GM03348 (cell line): ENCODE measurements at regions not wholly inside any gene's neighbourhood (a gene's known extent, or its start where the extent isn't known, plus 50 kb on each side); places are given as distances from the start of the nearest gene placed in this dataset.
"Not testable (repeated sequence)": the region's sequence is repeated elsewhere in the genome, so short reads cannot be mapped to it uniquely, and the experiment has no call there.

ENCODE experiments used
- DNase-seq: peaks from one replicate; pipeline ENCODE4 v3.0.0; 2012; ENCODE audit warnings: low spot score

- no peak for DNase-seq
These were observed 70.7 kb downstream of the CETN3 start for GRCh38 chr5:90338712-90339372.

DNA sequence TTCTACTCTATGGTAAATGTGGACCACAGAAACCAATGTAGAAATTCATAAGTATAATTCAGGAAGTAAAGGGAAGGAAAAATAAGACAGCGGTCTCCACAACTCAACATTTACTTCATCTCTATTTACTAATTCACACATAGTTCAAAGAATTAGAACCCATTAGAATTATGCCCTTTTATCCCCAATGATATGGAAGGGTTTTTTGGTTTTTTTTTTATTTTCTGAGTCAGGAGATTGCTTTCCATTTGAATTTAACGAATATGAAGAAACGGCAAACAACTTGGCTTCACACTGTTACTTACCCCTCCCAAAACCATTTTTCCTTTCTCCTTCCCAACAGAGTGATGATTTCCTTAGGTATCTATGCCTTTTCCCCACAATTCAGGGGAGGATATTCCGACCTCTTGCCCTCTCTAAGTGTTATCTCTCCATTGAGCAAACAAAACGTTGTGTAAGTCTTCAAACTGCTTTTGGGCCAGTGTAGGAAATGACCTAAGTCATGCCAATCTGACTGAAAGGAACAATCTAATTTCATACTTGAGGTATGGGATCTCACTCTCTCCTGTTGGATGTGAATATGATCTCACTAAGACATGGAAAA, 72.0 kb downstream of the CETN3 start:
- DNase-seq, result no peak

DNA sequence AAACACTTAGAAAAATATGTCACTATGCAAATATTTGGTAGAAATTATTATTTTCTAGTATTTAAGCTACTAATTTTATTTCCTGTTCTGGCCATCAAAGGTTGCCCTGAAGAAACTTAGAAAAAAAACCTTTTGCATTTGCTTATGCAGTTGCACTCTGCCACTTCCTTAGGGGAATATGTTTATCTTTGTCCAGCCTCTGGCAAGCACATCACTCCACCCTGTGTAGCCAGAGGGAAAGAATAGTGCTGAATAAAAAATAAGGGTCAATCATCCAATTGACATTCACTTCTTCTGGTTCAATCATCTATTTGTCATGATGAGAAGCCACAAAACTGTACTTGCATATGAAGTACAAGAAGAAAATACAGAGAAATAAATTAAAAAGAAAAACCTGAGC, 72.8 kb downstream of the CETN3 start:
- no peak for DNase-seq

- no peak for DNase-seq
These were observed 74.8 kb downstream of the CETN3 start for GRCh38 chr5:90334741-90335140.

DNA sequence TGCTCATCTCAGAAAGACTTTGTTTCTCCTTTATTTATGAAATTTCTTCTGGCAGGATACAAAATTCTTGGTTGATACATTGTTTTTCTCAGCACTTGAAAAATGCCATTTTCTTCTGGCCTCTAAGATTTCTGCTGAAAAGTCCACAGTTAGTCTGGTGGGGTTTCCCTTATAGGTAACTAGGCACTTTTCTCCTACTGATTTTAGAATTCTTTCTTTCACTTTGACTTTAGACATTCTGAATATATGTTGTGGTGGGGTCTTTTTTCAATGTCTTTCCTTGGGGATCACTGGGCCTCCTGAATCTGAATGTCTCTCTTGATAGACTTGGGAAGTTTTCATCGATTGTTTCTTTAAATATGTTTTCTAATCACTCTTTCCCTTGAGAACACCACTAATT, 79.6 kb downstream of the CETN3 start:
- DNase-seq, result no peak

GRCh38 chr5:90326995-90327394, 82.6 kb downstream of the CETN3 start:
- no peak for DNase-seq

GRCh38 chr5:90325093-90325492, 84.5 kb downstream of the CETN3 start:
- no peak for DNase-seq

DNA sequence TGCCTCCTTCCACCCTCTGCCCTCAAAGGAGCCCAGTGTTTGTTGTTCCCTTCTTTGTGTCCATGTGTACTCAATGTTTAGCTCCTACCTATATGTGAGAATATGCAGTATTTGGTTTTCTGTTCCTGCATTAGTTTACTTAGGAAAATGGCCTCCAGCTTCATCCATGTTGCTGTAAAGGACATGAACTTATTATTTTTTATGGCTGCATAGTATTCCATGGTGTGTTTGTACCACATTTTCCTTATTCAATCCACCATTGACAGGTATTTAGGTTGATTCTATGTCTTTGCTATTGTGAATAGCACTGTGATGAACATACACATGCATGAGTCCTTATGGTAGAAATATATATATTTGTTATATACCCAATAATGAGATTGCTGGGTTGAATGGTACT, 89.2 kb downstream of the CETN3 start:
- not testable (repeated sequence) for DNase-seq

- DNase-seq, result no peak
These were observed 97.5 kb downstream of the CETN3 start for GRCh38 chr5:90312027-90312426.

- DNase-seq, result no peak
These were observed 98.2 kb downstream of the CETN3 start for GRCh38 chr5:90311401-90311800.

DNA sequence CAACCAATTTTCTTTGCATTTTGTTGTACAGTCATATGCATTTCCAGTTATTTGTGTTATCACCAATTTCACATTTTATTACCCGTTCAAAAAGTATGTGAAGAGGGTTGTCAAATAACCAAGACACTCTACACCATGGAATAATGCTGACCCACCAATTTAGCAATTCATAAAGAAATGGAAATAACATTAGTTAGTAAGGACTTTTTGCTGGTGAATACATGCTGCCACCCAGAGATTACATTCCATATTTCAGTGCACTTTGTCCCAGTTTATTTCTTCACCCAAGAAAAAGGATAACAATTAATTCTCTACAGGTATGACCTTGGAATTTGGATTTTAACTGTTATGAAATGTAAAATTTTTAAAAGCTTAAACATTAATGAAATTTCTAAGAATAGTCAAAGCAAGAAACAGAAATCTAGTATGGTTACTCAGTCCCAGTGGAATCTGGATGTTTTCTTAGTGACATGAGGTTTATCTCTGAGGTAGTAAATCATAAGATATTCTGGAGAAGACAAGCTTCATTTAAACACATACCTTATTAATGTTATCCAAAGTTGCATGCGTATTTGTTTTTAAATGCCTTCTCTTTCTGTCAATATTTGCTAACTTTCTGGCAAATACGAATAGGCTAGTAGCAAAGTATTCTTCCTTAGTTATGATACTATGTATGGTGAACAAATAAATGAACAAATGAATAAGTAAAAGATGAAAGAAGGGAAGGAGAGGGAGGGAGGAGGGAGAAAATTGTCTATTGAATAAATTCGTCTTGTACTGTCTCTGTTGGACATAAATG, 100.6 kb downstream of the CETN3 start:
- DNase-seq, result no peak

GRCh38 chr5:90307782-90308181, 101.8 kb downstream of the CETN3 start:
- no peak for DNase-seq

DNA sequence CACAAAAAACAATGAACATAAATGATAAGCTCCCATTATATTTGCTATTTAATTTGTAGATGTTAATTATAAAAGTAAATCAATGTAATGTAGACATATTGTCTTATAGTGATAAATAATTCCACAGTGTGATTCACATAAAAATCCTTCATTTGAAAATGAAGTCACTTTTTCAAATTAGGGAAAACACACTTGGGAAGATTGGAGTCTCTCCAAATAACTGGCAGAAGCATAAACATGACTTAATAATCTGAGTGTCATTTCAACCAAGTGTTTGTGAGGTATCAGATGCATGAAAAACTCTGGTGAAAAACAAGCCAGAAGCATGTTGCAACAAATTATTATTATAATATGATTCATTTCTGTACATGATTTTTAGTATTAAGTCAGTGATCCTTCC, 102.2 kb downstream of the CETN3 start:
- no peak for DNase-seq

- no peak for DNase-seq
These were observed 102.9 kb downstream of the CETN3 start for GRCh38 chr5:90306613-90307012.

GRCh38 chr5:90305041-90305720, 104.4 kb downstream of the CETN3 start:
- DNase-seq, result no peak

DNA sequence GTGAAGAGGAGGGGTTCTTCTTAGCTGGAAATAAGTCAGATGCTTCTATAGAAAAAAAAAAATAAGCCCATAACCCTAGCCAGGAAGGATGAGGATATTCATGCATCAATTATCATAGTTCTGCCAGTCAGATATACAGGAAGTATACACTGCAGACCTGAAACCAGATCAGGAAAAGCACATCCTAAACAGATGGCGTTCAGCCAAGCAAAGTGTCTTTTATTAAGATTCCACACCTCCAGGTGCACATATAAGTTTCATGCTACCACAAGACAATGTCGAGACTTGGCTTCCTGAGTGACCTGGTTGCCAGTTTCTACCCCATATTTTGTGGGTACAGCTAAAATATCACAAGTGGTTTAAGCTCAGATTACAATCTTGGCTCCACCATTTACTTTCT, 108.3 kb downstream of the CETN3 start:
- no peak for DNase-seq

DNA sequence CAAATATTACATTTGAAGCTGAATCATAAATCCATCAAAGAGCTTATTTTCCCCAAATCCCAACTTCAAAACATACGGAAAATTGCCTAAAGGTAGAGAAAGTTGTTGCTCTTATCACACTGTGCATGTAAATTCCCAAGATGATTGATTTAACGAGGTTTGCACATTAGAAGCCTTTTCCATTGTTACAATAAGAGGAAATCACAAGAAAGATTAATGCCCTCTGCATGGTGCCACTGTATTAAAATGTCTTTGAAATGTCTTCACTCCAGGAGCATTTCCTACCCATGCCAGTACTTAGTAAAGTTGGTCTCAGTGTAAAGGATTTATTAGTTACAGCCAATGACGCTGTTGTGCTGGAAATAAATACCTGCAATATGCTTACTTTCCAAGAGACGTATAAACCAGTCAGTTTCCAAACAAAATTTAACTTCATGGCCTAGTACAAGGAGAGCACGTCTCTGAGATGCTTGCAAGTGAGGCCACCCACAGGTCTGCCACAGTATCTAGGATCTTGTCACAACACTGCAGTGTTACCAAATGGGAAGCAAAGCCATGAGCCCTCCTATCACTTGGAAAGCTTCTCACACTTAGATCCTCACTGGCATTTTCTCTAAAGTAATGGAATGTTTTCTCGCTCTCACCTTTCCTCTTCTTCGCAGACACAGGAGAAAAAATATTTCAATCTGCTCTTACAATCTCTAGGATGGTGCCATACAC, 112.4 kb downstream of the CETN3 start:
- DNase-seq, result no peak

DNA sequence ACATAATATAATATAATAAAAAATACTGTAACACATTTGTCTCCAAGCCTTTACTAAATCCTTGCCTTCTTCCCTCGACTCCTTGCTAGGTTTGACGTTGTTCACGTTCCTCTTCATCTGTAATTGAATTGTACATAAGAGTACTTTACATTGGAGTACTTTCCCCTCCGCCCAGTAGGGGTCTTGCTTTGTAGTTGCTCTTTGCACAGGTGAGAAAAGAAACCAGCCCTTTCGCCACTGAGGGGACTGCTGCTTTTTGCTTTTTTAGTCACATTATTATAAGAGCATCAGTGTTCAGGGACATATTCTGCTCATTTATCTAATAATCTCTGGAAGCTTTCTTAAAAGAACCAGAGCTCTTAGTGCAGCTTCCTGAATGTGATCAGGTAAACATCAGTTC, 115.0 kb downstream of the CETN3 start:
- DNase-seq, result no peak

GRCh38 chr5:90293931-90294330, 115.6 kb downstream of the CETN3 start:
- DNase-seq, result no peak

DNA sequence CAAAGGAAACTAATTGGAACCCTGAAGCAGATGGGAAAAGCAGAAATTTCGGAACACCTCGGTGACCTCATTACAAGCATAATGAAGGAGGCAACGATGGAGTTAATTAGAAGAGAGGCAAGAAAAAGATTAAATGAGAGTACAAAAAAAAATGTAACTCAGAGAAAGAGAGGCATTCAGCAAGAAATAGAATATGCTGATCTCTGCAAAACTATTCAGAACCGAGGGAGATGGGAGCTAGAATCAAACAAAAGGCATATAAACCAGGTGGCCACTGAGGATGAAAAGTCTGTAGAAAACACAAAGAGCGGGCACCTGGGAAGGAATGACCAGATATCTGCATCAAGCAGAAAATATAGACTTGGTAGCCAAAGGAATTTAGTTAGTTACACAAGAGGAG, 118.9 kb downstream of the CETN3 start:
- DNase-seq, result no peak

- no peak for DNase-seq
These were observed 119.7 kb downstream of the CETN3 start for GRCh38 chr5:90289837-90290236.

DNA sequence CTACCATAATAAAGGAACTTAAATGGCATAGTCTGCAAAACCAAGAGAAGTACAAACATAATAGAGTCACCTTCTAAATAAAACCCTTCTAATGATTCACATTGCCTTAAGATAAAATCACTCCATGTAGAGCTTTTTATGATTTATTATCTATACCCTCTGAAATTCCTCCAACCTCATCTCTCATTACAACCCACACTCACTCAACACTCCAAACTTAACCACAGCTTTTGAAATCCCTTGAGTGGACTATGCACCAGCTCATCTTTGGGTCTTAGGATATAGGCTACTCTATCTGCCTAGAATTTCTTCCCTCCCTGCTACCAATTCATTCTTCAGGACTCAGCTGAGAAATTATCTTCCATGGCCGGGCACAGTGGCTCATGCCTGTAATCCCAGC, 122.5 kb downstream of the CETN3 start:
- no peak for DNase-seq
